RWPE1 (cell line): ENCODE measurements at regions not wholly inside any gene's neighbourhood (a gene's known extent, or its start where the extent isn't known, plus 50 kb on each side); places are given as distances from the start of the nearest gene placed in this dataset.
A peak's percentile ranks its signal among the peaks of the same experiment; 100 is the strongest.
"Not testable (repeated sequence)": the region's sequence is repeated elsewhere in the genome, so short reads cannot be mapped to it uniquely, and the experiment has no call there.

Experiments used
- CTCF ChIA-PET: fragments of 350-600 bp; sonication (Branson Sonifier 250); formaldehyde crosslinking; extraction: SDS; loops from one replicate; lab custom pipeline; 2021; lab: Yijun Ruan, JAX
- POLR2A ChIA-PET: fragments of 400-600 bp; formaldehyde crosslinking; extraction: SDS; loops from one replicate; lab custom pipeline; 2020; ENCODE audit warnings: antibody characterized with exemption; ENCODE audit not compliant: low non-redundant PET; lab: Yijun Ruan, JAX
- DNase-seq: peaks from one replicate; pipeline ENCODE4 v3.0.0; 2012; ENCODE audit warnings: low spot score
- H3K27ac ChIP-seq: fragments of 450-650 bp; 2 replicates; pipeline ENCODE4 v1.5.1; 2017
- CTCF ChIP-seq: fragments of 450-650 bp; conservative IDR thresholded peaks from 2 replicates; pipeline ENCODE4 v1.5.1; 2017; ENCODE audit warnings: low read depth, mild to moderate bottlenecking

GRCh38 chr10:37520488-37520887 is 336.9 kb downstream of the ZNF248 start:
- TF ChIP-seq CTCF, result no peak
- CTCF ChIA-PET, result no interaction called here
- POLR2A ChIA-PET, result no interaction called here
- no peak for DNase-seq
- no peak overlapping the region for H3K27ac ChIP-seq

- POLR2A ChIA-PET, CTCF ChIA-PET, H3K27ac ChIP-seq, DNase-seq: not testable (repeated sequence)
Measured at GRCh38 chr10:37510520-37510919, 346.9 kb downstream of the ZNF248 start.

- ChIA-PET CTCF (interaction anchor here (0.7 to 1.1 kb wide), 3 partner anchors 20 to 1882 kb away, joined by 3 to 5 read pairs (median 3); no protein-coding TSS in a partner anchor), POLR2A (no interaction called here)
- no peak for TF ChIP-seq CTCF
- DNase-seq, result no peak
- H3K27ac ChIP-seq, result no peak overlapping the region
Measured at GRCh38 chr10:37496061-37496460, 361.3 kb downstream of the ZNF248 start.

- DNase-seq, result no peak
- TF ChIP-seq CTCF, result peak; percentile 50
- ChIA-PET CTCF (interaction anchor here (0.5 to 1.1 kb wide), 7 partner anchors 10 to 1881 kb away, joined by 3 to 5 read pairs (median 3); no protein-coding TSS in a partner anchor), POLR2A (no interaction called here)
- no peak overlapping the region for H3K27ac ChIP-seq
Measured at GRCh38 chr10:37495415-37495814, 362.0 kb downstream of the ZNF248 start.

- H3K27ac ChIP-seq, DNase-seq, CTCF ChIA-PET, POLR2A ChIA-PET: not testable (repeated sequence)
Measured at GRCh38 chr10:37493185-37493796, 364.1 kb downstream of the ZNF248 start.

- ChIA-PET POLR2A (no interaction called here), CTCF (no interaction called here)
- no peak for TF ChIP-seq CTCF
- H3K27ac ChIP-seq, result peak overlapping the region; percentile 82
- no peak for DNase-seq
Measured at GRCh38 chr10:37490266-37490665, 364.9 kb downstream of the ANKRD30A start.

- H3K27ac ChIP-seq, result peak overlapping the region; percentile 82
- TF ChIP-seq CTCF, result no peak
- DNase-seq, result no peak
- ChIA-PET CTCF (no interaction called here), POLR2A (no interaction called here)
Measured at GRCh38 chr10:37489658-37490003, 364.2 kb downstream of the ANKRD30A start.
